Liver (tissue), 8 donors: ENCODE measurements at regions not wholly inside any gene's neighbourhood (a gene's known extent, or its start where the extent isn't known, plus 50 kb on each side); places are given as distances from the start of the nearest gene placed in this dataset.

ENCODE experiments used
- DNase-seq: peaks from one replicate; pipeline ENCODE4 v3.0.0-alpha.2; 2017; ENCODE audit warnings: low spot score
- H3K27ac ChIP-seq, 2 donors: one replicate each; pipeline ENCODE4 v1.7.0; 2013; ENCODE audit warnings: inconsistent platforms in 2 of 2, low read length in 2 of 2, control low read depth in 1 of 2, low read depth in 1 of 2, mild to moderate bottlenecking in 1 of 2
- H3K27me3 ChIP-seq, 4 donors: one replicate each; pipeline versions ENCODE4 v1.6.1 to v1.7.0; 2013; ENCODE audit warnings: low read length in 3 of 4, inconsistent platforms in 1 of 4, mild to moderate bottlenecking in 1 of 4, moderate library complexity in 1 of 4; ENCODE audit not compliant: control insufficient read depth in 4 of 4, insufficient read depth in 4 of 4
- H3K36me3 ChIP-seq, 4 donors: one replicate each; pipeline versions ENCODE4 v1.6.1 to v1.7.0; 2013; ENCODE audit warnings: low read length in 3 of 4, mild to moderate bottlenecking in 3 of 4, low read depth in 1 of 4, moderate library complexity in 1 of 4; ENCODE audit not compliant: control insufficient read depth in 4 of 4, insufficient read depth in 3 of 4
- H3K4me1 ChIP-seq, 4 donors: one replicate each; pipeline versions ENCODE4 v1.6.1 to v1.7.0; 2013; ENCODE audit warnings: low read length in 3 of 4, mild to moderate bottlenecking in 3 of 4, moderate library complexity in 1 of 4; ENCODE audit not compliant: control insufficient read depth in 4 of 4, insufficient read depth in 4 of 4
- H3K4me3 ChIP-seq, 3 donors: one replicate each; pipeline versions ENCODE4 v1.6.1 to v1.7.0; 2013; ENCODE audit warnings: low read length in 3 of 3, control low read depth in 1 of 3, low read depth in 1 of 3, mild to moderate bottlenecking in 1 of 3
- H3K9ac ChIP-seq, 2 donors: one replicate each; pipeline ENCODE4 v1.7.0; 2013; ENCODE audit warnings: low read length in 2 of 2, mild to moderate bottlenecking in 2 of 2, moderate library complexity in 2 of 2, control low read depth in 1 of 2, low read depth in 1 of 2
- H3K9me3 ChIP-seq, 4 donors: one replicate each; pipeline versions ENCODE4 v1.6.1 to v1.7.0; 2013; ENCODE audit warnings: low read length in 3 of 4; ENCODE audit not compliant: control insufficient read depth in 4 of 4
- EGR1 ChIP-seq, 2 donors: IDR thresholded peaks; 2 replicates each; pipeline ENCODE4 v1.6.1; 2016 to 2018; ENCODE audit warnings: antibody characterized with exemption in 2 of 2, low read depth in 2 of 2
- FOXA1 ChIP-seq: IDR thresholded peaks from 2 replicates; pipeline ENCODE4 v1.6.1; 2016; ENCODE audit warnings: antibody characterized with exemption
- FOXA2 ChIP-seq: IDR thresholded peaks from 2 replicates; pipeline ENCODE4 v1.6.1; 2016; ENCODE audit warnings: antibody characterized with exemption
- GABPA ChIP-seq, 2 donors: IDR thresholded peaks in 1 of 2; conservative IDR thresholded peaks in 1 of 2; 2 replicates each; pipeline ENCODE4 v1.6.1; 2016; ENCODE audit warnings: antibody characterized with exemption in 2 of 2, mild to moderate bottlenecking in 1 of 2, moderate library complexity in 1 of 2
- HNF4A ChIP-seq, 2 donors: conservative IDR thresholded peaks; 2 replicates each; pipeline ENCODE4 v1.6.1; 2016; ENCODE audit warnings: antibody characterized with exemption in 2 of 2, mild to moderate bottlenecking in 2 of 2
- HNF4G ChIP-seq: IDR thresholded peaks from 2 replicates; pipeline ENCODE4 v1.6.1; 2016; ENCODE audit warnings: antibody characterized with exemption
- JUND ChIP-seq, 2 donors: IDR thresholded peaks; 2 replicates each; pipeline ENCODE4 v1.6.1; 2016; ENCODE audit warnings: antibody characterized with exemption in 2 of 2
- NR2F2 ChIP-seq: IDR thresholded peaks from 2 replicates; pipeline ENCODE4 v1.6.1; 2016; ENCODE audit warnings: antibody characterized with exemption
- RAD21 ChIP-seq, 2 donors: IDR thresholded peaks; 2 replicates each; pipeline ENCODE4 v1.6.1; 2016; ENCODE audit warnings: antibody characterized with exemption in 2 of 2, mild to moderate bottlenecking in 2 of 2
- REST ChIP-seq: IDR thresholded peaks from 2 replicates; pipeline ENCODE4 v1.6.1; 2016; ENCODE audit warnings: antibody characterized with exemption, mild to moderate bottlenecking
- RXRA ChIP-seq, 2 donors: IDR thresholded peaks; 2 replicates each; pipeline ENCODE4 v1.6.1; 2017 to 2018; ENCODE audit warnings: antibody characterized with exemption in 2 of 2, mild to moderate bottlenecking in 1 of 2
- SP1 ChIP-seq: IDR thresholded peaks from 2 replicates; pipeline ENCODE4 v1.6.1; 2018; ENCODE audit warnings: antibody characterized with exemption, mild to moderate bottlenecking
- TAF1 ChIP-seq: conservative IDR thresholded peaks from 2 replicates; pipeline ENCODE4 v1.6.1; 2016; ENCODE audit warnings: antibody characterized with exemption, mild to moderate bottlenecking
- YY1 ChIP-seq: IDR thresholded peaks from 2 replicates; pipeline ENCODE4 v1.6.1; 2016; ENCODE audit warnings: antibody characterized with exemption, mild to moderate bottlenecking
- ZBTB33 ChIP-seq: IDR thresholded peaks from 2 replicates; pipeline ENCODE4 v1.6.1; 2016; ENCODE audit warnings: antibody characterized with exemption
- WGBS: extraction: QIAGEN DNeasy Blood & Tissue Kit; methylation state at CpG from one replicate; pipeline ENCODE4 v1.1.7; 2013; 5-methylcytosine and 5-hydroxymethylcytosine counted together
- TF ChIP-seq, protein P1 (sequence below): IDR thresholded peaks from 2 replicates; pipeline ENCODE4 v1.6.1; 2016; ENCODE audit warnings: antibody characterized with exemption
- TF ChIP-seq, protein P2 (sequence below): IDR thresholded peaks from 2 replicates; pipeline ENCODE4 v1.6.1; 2016; ENCODE audit warnings: antibody characterized with exemption
- TF ChIP-seq, protein P3 (sequence below): fragments of 150-350 bp; IDR thresholded peaks from 2 replicates; pipeline ENCODE4 v1.5.1; 2017; ENCODE audit warnings: improper control_type of control experiment, low read depth, low read length; ENCODE audit not compliant: missing input control
- donor health status: healthy.
- donor health status: healthy.
- donor health status: healthy.
- donor health status: healthy.
- donor health status: healthy.

DNA sequence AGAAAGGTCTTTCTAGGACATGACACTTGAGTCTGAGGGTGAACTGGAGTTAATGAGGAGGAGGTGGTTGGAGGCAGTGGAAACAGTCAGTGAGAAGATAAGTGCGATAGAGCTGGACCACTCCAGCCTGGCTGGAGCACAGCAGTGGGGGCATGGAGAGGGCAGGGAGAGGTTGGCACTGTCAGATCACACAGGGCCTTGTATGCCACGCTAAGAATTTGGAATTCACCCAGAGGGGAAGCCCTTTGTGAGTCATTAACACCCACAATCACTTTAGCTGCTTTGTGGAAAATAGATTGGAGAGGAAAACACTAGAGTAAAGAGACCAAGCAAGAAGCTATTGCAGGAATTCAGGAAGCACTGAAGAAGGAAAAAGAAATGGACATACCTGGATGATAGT is 83.3 kb downstream of the ZNF621 start:
- Histone ChIP-seq H3K27me3 (no peaks in the 10 kb centered on the region), H3K9ac (no peak overlapping the region), H3K4me3 (no peak overlapping the region), H3K9me3 (no peaks in the 10 kb centered on the region), H3K36me3 (no peaks in the 10 kb centered on the region), H3K27ac (no peak overlapping the region), H3K4me1 (no peaks in the 10 kb centered on the region)
- DNase-seq: no peak
- TF ChIP-seq FOXA2 (no peak), FOXA1 (no peak), TAF1 (no peak), RAD21 (IDR thresholded peaks at IDR 0.05) (no peak), REST (no peak), SP1 (no peak), HNF4A (conservative IDR thresholded peaks at IDR 0.05) (no peak), GABPA (IDR thresholded peaks at IDR 0.05 in 1 of 2, conservative IDR thresholded peaks at IDR 0.05 in 1 of 2) (no peak), NR2F2 (no peak), ZBTB33 (no peak), YY1 (no peak), HNF4G (no peak), RXRA (IDR thresholded peaks at IDR 0.05) (no peak), EGR1 (IDR thresholded peaks at IDR 0.05; ENCODE audit: low read depth in 2 of 2) (no peak), JUND (IDR thresholded peaks at IDR 0.05) (no peak)
- TF ChIP-seq, protein P1, sequence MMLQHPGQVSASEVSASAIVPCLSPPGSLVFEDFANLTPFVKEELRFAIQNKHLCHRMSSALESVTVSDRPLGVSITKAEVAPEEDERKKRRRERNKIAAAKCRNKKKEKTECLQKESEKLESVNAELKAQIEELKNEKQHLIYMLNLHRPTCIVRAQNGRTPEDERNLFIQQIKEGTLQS: no peak
- TF ChIP-seq, protein P2, sequence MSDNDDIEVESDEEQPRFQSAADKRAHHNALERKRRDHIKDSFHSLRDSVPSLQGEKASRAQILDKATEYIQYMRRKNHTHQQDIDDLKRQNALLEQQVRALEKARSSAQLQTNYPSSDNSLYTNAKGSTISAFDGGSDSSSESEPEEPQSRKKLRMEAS: no peak
- TF ChIP-seq, protein P3, sequence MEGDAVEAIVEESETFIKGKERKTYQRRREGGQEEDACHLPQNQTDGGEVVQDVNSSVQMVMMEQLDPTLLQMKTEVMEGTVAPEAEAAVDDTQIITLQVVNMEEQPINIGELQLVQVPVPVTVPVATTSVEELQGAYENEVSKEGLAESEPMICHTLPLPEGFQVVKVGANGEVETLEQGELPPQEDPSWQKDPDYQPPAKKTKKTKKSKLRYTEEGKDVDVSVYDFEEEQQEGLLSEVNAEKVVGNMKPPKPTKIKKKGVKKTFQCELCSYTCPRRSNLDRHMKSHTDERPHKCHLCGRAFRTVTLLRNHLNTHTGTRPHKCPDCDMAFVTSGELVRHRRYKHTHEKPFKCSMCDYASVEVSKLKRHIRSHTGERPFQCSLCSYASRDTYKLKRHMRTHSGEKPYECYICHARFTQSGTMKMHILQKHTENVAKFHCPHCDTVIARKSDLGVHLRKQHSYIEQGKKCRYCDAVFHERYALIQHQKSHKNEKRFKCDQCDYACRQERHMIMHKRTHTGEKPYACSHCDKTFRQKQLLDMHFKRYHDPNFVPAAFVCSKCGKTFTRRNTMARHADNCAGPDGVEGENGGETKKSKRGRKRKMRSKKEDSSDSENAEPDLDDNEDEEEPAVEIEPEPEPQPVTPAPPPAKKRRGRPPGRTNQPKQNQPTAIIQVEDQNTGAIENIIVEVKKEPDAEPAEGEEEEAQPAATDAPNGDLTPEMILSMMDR: no peak
- WGBS: 60% methylated on average over 2 of the region's 2 CpGs

DNA sequence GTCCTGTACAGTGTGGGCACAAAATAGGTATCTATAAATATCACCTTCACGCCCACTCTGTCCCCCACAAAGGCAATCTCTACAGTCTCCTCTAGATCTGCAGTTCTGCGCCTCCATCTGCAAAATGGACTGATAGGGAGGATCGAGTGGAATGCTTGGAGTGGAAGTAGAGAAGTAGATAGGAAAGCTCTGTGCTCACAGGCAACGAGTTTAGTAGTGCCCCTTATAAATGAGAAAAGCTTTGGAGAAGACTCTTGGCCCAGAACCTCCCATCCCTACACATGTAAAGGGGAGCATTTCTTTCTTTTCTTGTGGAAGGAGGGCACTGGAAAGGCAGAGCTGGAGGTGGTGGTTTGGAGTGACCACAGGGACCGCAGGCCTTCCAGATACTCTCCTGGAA is 88.5 kb downstream of the ZNF621 start:
- Histone ChIP-seq H3K36me3 (no peaks in the 10 kb centered on the region), H3K27me3 (peaks cover 0 to 5% (median 0%) of the 10 kb centered on the region in 4 donors), H3K4me3 (no peak overlapping the region), H3K9ac (no peak overlapping the region), H3K27ac (no peak overlapping the region), H3K4me1 (no peaks in the 10 kb centered on the region), H3K9me3 (no peaks in the 10 kb centered on the region)
- no peak for DNase-seq
- TF ChIP-seq TAF1: no peak
- TF ChIP-seq FOXA1: no peak
- TF ChIP-seq, protein P3: no peak
- no peak for TF ChIP-seq RXRA (IDR thresholded peaks at IDR 0.05)
- TF ChIP-seq HNF4A (conservative IDR thresholded peaks at IDR 0.05): no peak
- TF ChIP-seq EGR1 (IDR thresholded peaks at IDR 0.05; ENCODE audit: low read depth in 2 of 2): no peak
- TF ChIP-seq SP1: no peak
- TF ChIP-seq JUND (IDR thresholded peaks at IDR 0.05): no peak
- no peak for TF ChIP-seq FOXA2
- no peak for TF ChIP-seq ZBTB33
- TF ChIP-seq YY1: no peak
- no peak for TF ChIP-seq RAD21 (IDR thresholded peaks at IDR 0.05)
- no peak for TF ChIP-seq GABPA (IDR thresholded peaks at IDR 0.05 in 1 of 2, conservative IDR thresholded peaks at IDR 0.05 in 1 of 2)
- TF ChIP-seq, protein P1: no peak
- 89% methylated on average over 5 of the region's 5 CpGs for WGBS
